Astrocyte (in vitro differentiated cells and primary cell): ENCODE measurements at regions not wholly inside any gene's neighbourhood (a gene's known extent, or its start where the extent isn't known, plus 50 kb on each side); places are given as distances from the start of the nearest gene placed in this dataset.

Source experiments
- DNase-seq: peaks from one replicate; pipeline ENCODE4 v3.0.0-alpha.2; 2010; ENCODE audit warnings: low read depth
- FAIRE-seq: peaks from 2 replicates; lab custom pipeline; 2011; peaks lifted over from hg19 to GRCh38; lab: Jason Lieb, UNC
- H2AFZ ChIP-seq: 2 replicates; pipeline ENCODE4 v1.6.0; 2012; ENCODE audit warnings: low read depth, low read length, inconsistent platforms
- H3K27ac ChIP-seq: 2 replicates; pipeline ENCODE4 v1.5.1; 2011; ENCODE audit warnings: low read depth, low read length, inconsistent platforms
- H3K27me3 ChIP-seq: 2 replicates; pipeline ENCODE4 v1.6.0; 2011; ENCODE audit warnings: low read length, inconsistent platforms; ENCODE audit not compliant: insufficient read depth
- H3K36me3 ChIP-seq: 2 replicates; pipeline ENCODE4 v1.5.1; 2011; ENCODE audit warnings: low read length, inconsistent platforms; ENCODE audit not compliant: insufficient read depth
- H3K4me1 ChIP-seq: 2 replicates; pipeline ENCODE4 v1.5.1; 2011; ENCODE audit warnings: low read length, inconsistent platforms; ENCODE audit not compliant: insufficient read depth
- H3K4me2 ChIP-seq: 2 replicates; pipeline ENCODE4 v1.6.0; 2012; ENCODE audit warnings: low read length, inconsistent platforms
- H3K4me3 ChIP-seq: 2 replicates; pipeline ENCODE4 v1.5.1; 2011; ENCODE audit warnings: low read depth, mild to moderate bottlenecking, low read length, inconsistent platforms; ENCODE audit not compliant: insufficient read depth
- H3K79me2 ChIP-seq: 2 replicates; pipeline ENCODE4 v1.6.0; 2012; ENCODE audit warnings: mild to moderate bottlenecking, low read length, inconsistent platforms; ENCODE audit not compliant: insufficient read depth
- H3K9ac ChIP-seq: 2 replicates; pipeline ENCODE4 v1.6.0; 2012; ENCODE audit warnings: mild to moderate bottlenecking, low read length, inconsistent platforms
- H3K9me3 ChIP-seq: 2 replicates; pipeline ENCODE4 v1.5.1; 2012; ENCODE audit warnings: low read depth, mild to moderate bottlenecking, low read length, inconsistent platforms; ENCODE audit not compliant: insufficient read depth
- H4K20me1 ChIP-seq: 2 replicates; pipeline ENCODE4 v1.6.0; 2012; ENCODE audit warnings: low read length, inconsistent platforms; ENCODE audit not compliant: insufficient read depth
- H3K27ac Mint-ChIP-seq: one replicate; pipeline ENCODE4 v1.8.0; 2021; ENCODE audit warnings: mild to moderate bottlenecking, mixed read lengths; ENCODE audit not compliant: unreplicated experiment
- H3K27me3 Mint-ChIP-seq: one replicate; pipeline ENCODE4 v1.8.0; 2021; ENCODE audit warnings: low read depth, mixed read lengths; ENCODE audit not compliant: unreplicated experiment
- H3K36me3 Mint-ChIP-seq: one replicate; pipeline ENCODE4 v1.8.0; 2021; ENCODE audit warnings: low read depth, mixed read lengths; ENCODE audit not compliant: unreplicated experiment
- H3K4me1 Mint-ChIP-seq: one replicate; pipeline ENCODE4 v1.8.0; 2021; ENCODE audit warnings: low read depth, mixed read lengths; ENCODE audit not compliant: unreplicated experiment
- H3K4me3 Mint-ChIP-seq: one replicate; pipeline ENCODE4 v1.8.0; 2021; ENCODE audit warnings: mild to moderate bottlenecking, moderate library complexity, mixed read lengths; ENCODE audit not compliant: unreplicated experiment
- H3K9me3 Mint-ChIP-seq: one replicate; pipeline ENCODE4 v1.8.0; 2021; ENCODE audit warnings: mild to moderate bottlenecking, mixed read lengths; ENCODE audit not compliant: unreplicated experiment
- EZH2 ChIP-seq: IDR thresholded peaks from 2 replicates; pipeline ENCODE4 v1.6.1; 2012; ENCODE audit warnings: mild to moderate bottlenecking, low read length, inconsistent platforms; ENCODE audit not compliant: insufficient read depth
- TF ChIP-seq, protein P1 (sequence below): IDR thresholded peaks from 2 replicates; pipeline ENCODE4 v1.5.1; 2011; ENCODE audit warnings: low read depth, mild to moderate bottlenecking, inconsistent platforms, low read length, moderate library complexity; ENCODE audit not compliant: insufficient read depth

DNA sequence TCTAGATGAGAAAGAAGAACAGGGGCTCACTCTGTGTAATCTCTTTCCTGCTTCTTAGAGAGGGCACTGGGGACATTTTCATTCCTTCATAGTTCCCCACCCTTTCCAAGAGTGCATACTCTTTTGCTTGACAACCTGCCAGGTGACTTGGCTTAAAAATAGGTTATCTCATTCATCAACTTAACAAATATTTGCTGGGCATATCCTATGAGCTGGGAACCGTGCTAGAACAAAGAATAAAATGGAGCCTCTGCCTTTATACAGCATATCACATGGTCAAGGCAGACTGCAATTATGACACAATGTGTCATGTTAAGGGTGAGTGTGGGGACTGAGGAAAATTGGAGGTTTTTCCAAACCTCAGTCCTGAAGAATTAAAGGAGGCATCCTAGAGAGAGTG, 209.8 kb upstream of the FOXA2 start:
- H3K27me3 ChIP-seq: no peaks in the 10 kb centered on the region
- TF ChIP-seq EZH2: no peak
- TF ChIP-seq, protein P1, sequence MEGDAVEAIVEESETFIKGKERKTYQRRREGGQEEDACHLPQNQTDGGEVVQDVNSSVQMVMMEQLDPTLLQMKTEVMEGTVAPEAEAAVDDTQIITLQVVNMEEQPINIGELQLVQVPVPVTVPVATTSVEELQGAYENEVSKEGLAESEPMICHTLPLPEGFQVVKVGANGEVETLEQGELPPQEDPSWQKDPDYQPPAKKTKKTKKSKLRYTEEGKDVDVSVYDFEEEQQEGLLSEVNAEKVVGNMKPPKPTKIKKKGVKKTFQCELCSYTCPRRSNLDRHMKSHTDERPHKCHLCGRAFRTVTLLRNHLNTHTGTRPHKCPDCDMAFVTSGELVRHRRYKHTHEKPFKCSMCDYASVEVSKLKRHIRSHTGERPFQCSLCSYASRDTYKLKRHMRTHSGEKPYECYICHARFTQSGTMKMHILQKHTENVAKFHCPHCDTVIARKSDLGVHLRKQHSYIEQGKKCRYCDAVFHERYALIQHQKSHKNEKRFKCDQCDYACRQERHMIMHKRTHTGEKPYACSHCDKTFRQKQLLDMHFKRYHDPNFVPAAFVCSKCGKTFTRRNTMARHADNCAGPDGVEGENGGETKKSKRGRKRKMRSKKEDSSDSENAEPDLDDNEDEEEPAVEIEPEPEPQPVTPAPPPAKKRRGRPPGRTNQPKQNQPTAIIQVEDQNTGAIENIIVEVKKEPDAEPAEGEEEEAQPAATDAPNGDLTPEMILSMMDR: no peak
- Mint-ChIP-seq H3K27me3 (peaks cover 2% of the 10 kb centered on the region), H3K36me3 (no peaks in the 10 kb centered on the region), H3K4me1 (peaks cover 47% of the 10 kb centered on the region), H3K27ac (peak overlapping the region; percentile 99), H3K4me3 (no peak overlapping the region), H3K9me3 (no peaks in the 10 kb centered on the region)
- no peaks in the 10 kb centered on the region for H3K79me2 ChIP-seq
- H2AFZ ChIP-seq: no peak overlapping the region
- FAIRE-seq: no peak
- H3K36me3 ChIP-seq: no peaks in the 10 kb centered on the region
- H3K27ac ChIP-seq: no peak overlapping the region
- peak; percentile 22 for DNase-seq
- no peaks in the 10 kb centered on the region for H4K20me1 ChIP-seq
- H3K9ac ChIP-seq: no peak overlapping the region
- no peak overlapping the region for H3K4me2 ChIP-seq
- H3K4me1 ChIP-seq: peaks cover 22% of the 10 kb centered on the region
- H3K9me3 ChIP-seq: no peaks in the 10 kb centered on the region
- no peak overlapping the region for H3K4me3 ChIP-seq

DNA sequence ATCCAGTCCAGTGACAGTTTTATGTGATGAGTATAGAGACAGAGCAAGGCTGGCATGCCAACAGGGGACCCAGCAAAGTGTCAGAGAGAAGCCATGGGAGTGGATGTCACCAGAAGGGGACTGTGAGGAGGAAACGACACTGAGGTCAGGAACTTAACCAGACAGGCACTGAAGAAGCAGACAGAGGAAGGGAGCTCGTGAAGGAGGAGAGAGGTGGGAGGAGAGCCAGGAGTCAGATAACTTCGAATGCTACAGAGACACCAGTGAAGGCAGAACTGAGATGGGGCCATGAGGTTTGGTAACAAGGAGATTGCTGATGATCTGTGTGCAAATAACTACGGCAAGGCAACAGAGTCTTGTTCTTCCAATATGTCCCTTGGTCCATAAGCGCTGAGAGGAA, 211.1 kb upstream of the FOXA2 start:
- no peaks in the 10 kb centered on the region for H3K9me3 ChIP-seq
- H3K4me3 ChIP-seq: peak overlapping the region; percentile 27
- H2AFZ ChIP-seq: peak overlapping the region; percentile 29
- H3K9ac ChIP-seq: peak overlapping the region; percentile 80
- H3K27ac ChIP-seq: peak overlapping the region; percentile 96
- H3K79me2 ChIP-seq: no peaks in the 10 kb centered on the region
- Mint-ChIP-seq H3K27me3 (no peaks in the 10 kb centered on the region), H3K4me3 (peak overlapping the region; percentile 17), H3K9me3 (no peaks in the 10 kb centered on the region), H3K27ac (peak overlapping the region; percentile 99), H3K4me1 (peaks cover 47% of the 10 kb centered on the region), H3K36me3 (no peaks in the 10 kb centered on the region)
- H3K27me3 ChIP-seq: no peaks in the 10 kb centered on the region
- FAIRE-seq (no peak), DNase-seq (no peak)
- H4K20me1 ChIP-seq: no peaks in the 10 kb centered on the region
- peak overlapping the region; percentile 78 for H3K4me2 ChIP-seq
- no peaks in the 10 kb centered on the region for H3K36me3 ChIP-seq
- no peak for TF ChIP-seq EZH2
- TF ChIP-seq, protein P1: no peak
- H3K4me1 ChIP-seq: peaks cover 22% of the 10 kb centered on the region

DNA sequence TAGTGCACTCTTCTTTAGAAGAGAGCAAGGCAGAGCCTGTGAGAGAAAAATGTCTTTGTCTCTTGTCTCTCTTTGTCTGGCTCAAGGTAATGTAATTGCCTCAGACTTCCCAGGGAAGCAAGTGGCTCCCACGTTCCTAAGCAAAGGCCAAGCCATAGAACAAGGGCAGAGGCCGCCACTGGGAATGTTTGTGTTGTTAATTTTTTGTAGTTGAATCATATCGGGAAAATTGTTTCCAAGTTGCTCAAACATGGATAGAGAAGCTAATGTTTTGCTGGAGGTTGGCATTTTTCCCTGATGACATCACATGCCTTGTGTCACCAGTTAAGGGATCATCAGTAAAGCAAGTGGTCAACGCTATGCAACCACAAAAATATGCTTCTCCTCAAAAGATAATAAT, 211.5 kb upstream of the FOXA2 start:
- H3K27me3 ChIP-seq: no peaks in the 10 kb centered on the region
- peak overlapping the region; percentile 96 for H3K27ac ChIP-seq
- Mint-ChIP-seq H3K27ac (peak overlapping the region; percentile 99), H3K4me3 (peak overlapping the region; percentile 10), H3K27me3 (no peaks in the 10 kb centered on the region), H3K4me1 (peaks cover 47% of the 10 kb centered on the region), H3K9me3 (no peaks in the 10 kb centered on the region), H3K36me3 (no peaks in the 10 kb centered on the region)
- FAIRE-seq (peak; percentile 97), DNase-seq (peak; percentile 91)
- no peaks in the 10 kb centered on the region for H4K20me1 ChIP-seq
- H3K4me3 ChIP-seq: peak overlapping the region; percentile 27
- H3K4me1 ChIP-seq: peaks cover 22% of the 10 kb centered on the region
- peak overlapping the region; percentile 78 for H3K4me2 ChIP-seq
- H3K36me3 ChIP-seq: no peaks in the 10 kb centered on the region
- no peaks in the 10 kb centered on the region for H3K79me2 ChIP-seq
- no peaks in the 10 kb centered on the region for H3K9me3 ChIP-seq
- H3K9ac ChIP-seq: peak overlapping the region; percentile 80
- no peak for TF ChIP-seq EZH2
- TF ChIP-seq, protein P1: no peak
- peak overlapping the region; percentile 29 for H2AFZ ChIP-seq
